Muscle layer of colon (tissue), 2 donors: ENCODE measurements at regions not wholly inside any gene's neighbourhood (a gene's known extent, or its start where the extent isn't known, plus 50 kb on each side); places are given as distances from the start of the nearest gene placed in this dataset.

ENCODE experiments used
- H3K27ac ChIP-seq: one replicate; pipeline ENCODE4 v1.7.0; 2013; ENCODE audit warnings: low read depth, mild to moderate bottlenecking, low read length, moderate library complexity
- H3K27me3 ChIP-seq, 2 donors: one replicate each; pipeline ENCODE4 v1.7.0; 2013; ENCODE audit warnings: low read length in 2 of 2, mild to moderate bottlenecking in 2 of 2; ENCODE audit not compliant: insufficient read depth in 2 of 2, control insufficient read depth in 1 of 2
- H3K36me3 ChIP-seq: one replicate; pipeline ENCODE4 v1.7.0; 2013; ENCODE audit warnings: mild to moderate bottlenecking, low read length; ENCODE audit not compliant: insufficient read depth
- H3K4me1 ChIP-seq: one replicate; pipeline ENCODE4 v1.7.0; 2013; ENCODE audit warnings: mild to moderate bottlenecking, low read length; ENCODE audit not compliant: insufficient read depth
- H3K4me3 ChIP-seq, 2 donors: one replicate each; pipeline ENCODE4 v1.7.0; 2013; ENCODE audit warnings: low read length in 2 of 2, low read depth in 1 of 2, mild to moderate bottlenecking in 1 of 2, moderate library complexity in 1 of 2
- H3K9ac ChIP-seq: one replicate; pipeline ENCODE4 v1.7.0; 2013; ENCODE audit warnings: low read length
- H3K9me3 ChIP-seq: one replicate; pipeline ENCODE4 v1.7.0; 2013; ENCODE audit warnings: mild to moderate bottlenecking, low read length
- donor health status: abdominal sarcoma.
- donor health status: Adenocarcinoma of cecum.

- Histone ChIP-seq H3K4me3 (peak overlapping the region in 1 of 2 donors; percentile 61), H3K9ac (peak overlapping the region; percentile 51), H3K27me3 (peaks cover 0 to 39% of the 10 kb centered on the region in 2 donors), H3K4me1 (peaks cover 32% of the 10 kb centered on the region), H3K27ac (peak overlapping the region; percentile 86), H3K9me3 (no peaks in the 10 kb centered on the region), H3K36me3 (no peaks in the 10 kb centered on the region)
Measured at GRCh38 chrX:40174854-40175510, 77.2 kb upstream of the BCOR start.

DNA sequence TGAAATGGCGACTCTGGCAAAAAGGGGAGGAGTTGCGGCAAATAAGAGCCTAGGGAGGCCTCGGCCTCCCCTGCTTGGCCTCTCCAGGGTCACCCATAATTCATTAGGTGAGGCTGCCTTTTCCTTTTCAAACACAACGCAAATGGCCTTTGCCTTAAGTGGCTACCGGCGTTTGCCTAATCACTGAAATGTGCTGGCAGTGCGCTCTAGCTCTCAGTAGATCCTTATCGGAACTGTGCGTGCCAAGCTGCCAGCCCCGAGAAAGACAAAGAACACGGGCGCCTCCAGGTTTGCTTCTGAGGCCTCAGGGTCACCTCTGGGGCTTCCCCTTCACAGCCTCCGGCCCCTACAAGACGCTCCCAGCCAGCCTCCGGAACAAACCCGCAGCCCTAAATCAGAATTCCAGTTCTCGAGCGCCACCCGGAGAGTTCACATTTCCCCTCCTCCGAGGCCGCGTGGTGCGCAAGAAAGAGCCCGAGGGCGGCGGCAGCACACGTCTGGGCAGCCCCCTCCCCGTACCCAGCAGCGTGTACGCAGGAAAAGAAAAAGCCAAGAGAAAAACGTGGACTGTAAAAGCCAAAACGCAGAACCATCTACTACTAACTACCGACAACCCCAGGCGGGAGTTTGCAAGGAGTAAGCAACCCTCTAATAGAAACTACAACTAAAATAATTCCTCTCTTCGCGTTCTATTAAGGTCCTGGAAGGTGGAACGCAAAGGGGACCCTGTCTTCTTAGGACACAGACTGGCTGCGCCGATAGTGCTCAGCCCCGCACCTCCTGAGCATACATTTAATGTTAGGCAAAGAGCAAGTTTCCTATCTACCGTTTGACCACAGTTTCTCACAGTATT, 76.5 kb upstream of the BCOR start:
- Histone ChIP-seq H3K9me3 (no peaks in the 10 kb centered on the region), H3K4me3 (peak overlapping the region in 1 of 2 donors; percentile 24), H3K27ac (peak overlapping the region; percentile 76), H3K27me3 (peaks cover 0 to 45% of the 10 kb centered on the region in 2 donors), H3K4me1 (peaks cover 33% of the 10 kb centered on the region), H3K9ac (peak overlapping the region; percentile 51), H3K36me3 (no peaks in the 10 kb centered on the region)

DNA sequence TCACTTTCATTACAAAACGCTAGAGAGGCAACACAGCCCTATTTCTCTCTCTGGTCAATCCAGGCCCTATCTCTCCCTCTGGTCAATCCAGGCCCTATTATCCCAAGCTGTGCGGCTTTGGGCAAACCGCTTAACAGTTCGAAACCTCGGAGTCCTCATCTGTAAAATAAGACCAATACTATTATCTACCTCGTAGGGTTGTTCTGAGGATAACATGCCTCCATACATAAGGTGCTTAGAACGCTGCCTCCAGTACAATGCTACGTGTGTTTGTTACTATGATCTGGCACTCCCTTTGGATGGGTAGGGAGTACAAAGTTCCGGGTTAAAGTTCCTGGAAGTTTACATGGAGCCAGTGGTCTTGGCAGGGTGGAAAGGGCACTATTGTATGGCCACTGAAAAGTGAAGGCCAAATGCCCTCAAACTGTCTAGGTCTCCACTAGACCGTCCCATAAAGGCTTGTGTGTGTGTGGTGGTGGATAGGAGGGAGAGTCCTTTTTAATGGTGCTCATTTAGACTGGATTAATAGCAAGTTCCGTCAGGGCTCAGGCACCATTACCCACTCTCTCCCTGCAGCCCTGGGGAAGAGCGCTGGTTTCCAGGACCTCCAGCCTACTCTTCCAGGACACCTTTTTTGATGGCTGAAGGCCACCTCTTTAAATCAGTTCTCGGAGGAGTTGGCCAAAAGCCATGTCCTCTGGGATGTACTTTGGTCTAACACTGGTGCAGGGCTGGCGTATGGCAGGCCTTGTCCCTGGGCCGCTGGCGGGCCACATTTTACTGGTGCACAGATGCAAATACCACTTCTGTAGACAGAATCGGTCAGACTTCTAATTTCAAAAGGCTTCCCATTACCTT, 75.6 kb upstream of the BCOR start:
- Histone ChIP-seq H3K4me3 (peak overlapping the region in 1 of 2 donors; percentile 43), H3K36me3 (no peaks in the 10 kb centered on the region), H3K27me3 (peaks cover 0 to 45% of the 10 kb centered on the region in 2 donors), H3K4me1 (peaks cover 37% of the 10 kb centered on the region), H3K9me3 (no peaks in the 10 kb centered on the region), H3K27ac (peak overlapping the region; percentile 76), H3K9ac (no peak overlapping the region)

DNA sequence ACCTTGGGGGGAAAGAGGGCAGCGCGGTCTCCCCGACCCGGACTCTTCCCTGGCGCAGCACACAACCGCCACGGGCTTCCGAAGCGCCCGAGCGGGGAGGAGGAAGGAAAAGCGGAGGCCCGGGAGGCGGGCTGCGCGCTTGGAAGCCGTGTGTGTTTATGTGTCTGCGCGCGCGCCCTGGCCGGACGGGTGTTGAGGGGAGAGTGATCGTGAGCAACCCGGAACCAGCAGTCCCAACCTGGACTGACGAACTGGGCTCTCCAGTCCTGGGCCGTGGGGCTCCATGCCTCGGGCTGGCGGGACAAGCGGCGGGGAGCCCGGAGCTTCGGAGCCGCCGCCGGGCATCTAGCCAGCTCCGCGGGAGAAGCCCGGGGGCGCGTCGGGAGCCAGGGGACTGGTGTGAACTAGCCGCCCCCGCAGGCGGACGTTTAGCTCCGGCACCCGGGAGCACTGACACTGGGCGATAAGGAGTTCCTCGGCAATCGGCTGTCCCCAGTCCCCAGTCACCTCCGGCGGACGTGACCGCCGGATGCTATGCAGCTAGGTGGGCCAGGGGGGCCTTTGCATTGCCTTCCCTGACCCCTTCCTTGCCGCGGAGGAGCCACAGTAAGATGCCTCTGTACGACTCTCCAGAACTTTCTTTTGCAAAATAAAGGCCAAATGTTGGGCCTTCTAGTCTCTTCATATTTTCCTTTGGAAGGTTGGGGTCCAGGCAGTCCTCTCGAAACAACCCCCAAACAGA, 74.8 kb upstream of the BCOR start:
- Histone ChIP-seq H3K4me3 (peak overlapping the region; percentile 38 to 43), H3K27ac (peak overlapping the region; percentile 68), H3K36me3 (no peaks in the 10 kb centered on the region), H3K27me3 (peaks cover 0 to 53% of the 10 kb centered on the region in 2 donors), H3K9ac (no peak overlapping the region), H3K9me3 (no peaks in the 10 kb centered on the region), H3K4me1 (peaks cover 37% of the 10 kb centered on the region)

- Histone ChIP-seq H3K9me3 (no peaks in the 10 kb centered on the region), H3K4me1 (peaks cover 37% of the 10 kb centered on the region), H3K27ac (peak overlapping the region; percentile 68), H3K9ac (no peak overlapping the region), H3K27me3 (peaks cover 0 to 56% of the 10 kb centered on the region in 2 donors), H3K4me3 (peak overlapping the region; percentile 38 to 59), H3K36me3 (no peaks in the 10 kb centered on the region)
Measured at GRCh38 chrX:40171513-40172400, 74.0 kb upstream of the BCOR start.

DNA sequence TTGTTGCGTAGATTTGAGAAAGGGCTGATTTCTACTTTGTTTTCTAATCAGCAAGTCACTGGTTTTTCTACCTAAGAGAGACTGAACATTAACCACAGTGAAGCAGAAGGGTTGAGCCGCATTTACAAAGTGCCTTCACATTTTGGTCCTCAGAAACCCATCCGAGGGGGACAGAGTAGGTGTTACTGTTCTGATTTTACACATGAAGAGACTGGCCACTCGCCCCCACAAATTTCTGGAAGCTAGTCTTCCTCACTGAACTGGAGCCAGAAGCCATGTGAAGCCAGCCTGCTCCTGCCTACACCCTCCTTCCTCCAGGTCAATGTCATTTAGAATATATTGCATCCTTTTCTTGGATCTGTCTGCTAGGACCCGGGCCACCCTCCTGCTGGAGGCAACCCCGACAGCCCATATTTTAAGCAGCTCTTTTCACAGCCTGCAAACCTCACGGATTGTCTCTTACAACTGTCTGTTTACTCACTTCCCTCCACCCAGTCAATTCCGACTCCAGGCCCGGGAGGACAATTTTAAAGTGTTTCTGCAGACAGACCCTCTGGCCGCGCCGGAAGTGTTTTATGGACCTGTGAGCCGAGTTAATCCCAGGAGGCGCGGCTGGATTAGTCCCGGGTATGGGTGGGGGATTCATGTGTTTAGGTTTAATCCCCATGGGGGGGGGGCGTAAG, 73.2 kb upstream of the BCOR start:
- Histone ChIP-seq H3K9ac (no peak overlapping the region), H3K27ac (peak overlapping the region; percentile 68), H3K9me3 (no peaks in the 10 kb centered on the region), H3K36me3 (no peaks in the 10 kb centered on the region), H3K27me3 (peaks cover 0 to 57% of the 10 kb centered on the region in 2 donors), H3K4me3 (peak overlapping the region in 1 of 2 donors; percentile 59), H3K4me1 (peaks cover 37% of the 10 kb centered on the region)

GRCh38 chrX:40169193-40170101, 71.7 kb upstream of the BCOR start:
- Histone ChIP-seq H3K9ac (no peak overlapping the region), H3K36me3 (no peaks in the 10 kb centered on the region), H3K27ac (peak overlapping the region; percentile 25), H3K4me1 (peaks cover 35% of the 10 kb centered on the region), H3K4me3 (no peak overlapping the region), H3K9me3 (no peaks in the 10 kb centered on the region), H3K27me3 (peaks cover 0 to 44% of the 10 kb centered on the region in 2 donors)

DNA sequence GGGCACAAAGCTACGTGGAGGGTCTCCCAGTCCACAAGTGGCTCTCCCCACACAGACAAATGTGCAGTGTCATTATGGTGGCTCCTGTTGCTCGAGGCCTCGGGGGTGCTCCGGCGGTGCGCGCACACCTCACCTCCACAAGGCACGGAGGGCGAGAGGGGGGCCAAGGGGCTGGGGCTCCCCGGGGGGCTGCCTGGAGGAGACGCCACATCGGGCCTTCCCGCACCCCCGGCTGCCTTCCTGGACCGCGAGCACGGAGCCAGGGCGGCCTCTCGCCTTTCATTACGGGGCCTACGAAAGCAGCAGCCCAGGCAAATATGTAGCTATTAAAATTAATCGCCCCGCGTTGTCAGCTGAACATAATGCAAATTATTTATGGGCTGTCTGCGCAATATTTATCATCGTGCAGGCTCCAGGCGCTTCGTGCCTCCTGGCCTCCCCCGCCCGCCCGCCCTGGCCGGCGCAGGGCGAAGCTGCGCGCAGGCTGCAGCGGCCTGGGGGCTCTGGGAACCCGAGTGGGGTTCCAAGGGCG, 70.8 kb upstream of the BCOR start:
- Histone ChIP-seq H3K9me3 (no peaks in the 10 kb centered on the region), H3K36me3 (no peaks in the 10 kb centered on the region), H3K27ac (peak overlapping the region; percentile 48), H3K4me1 (peaks cover 26% of the 10 kb centered on the region), H3K9ac (no peak overlapping the region), H3K4me3 (peak overlapping the region in 1 of 2 donors; percentile 51), H3K27me3 (peaks cover 0 to 37% of the 10 kb centered on the region in 2 donors)
